Neural progenitor cell (in vitro differentiated cells): ENCODE measurements at regions not wholly inside any gene's neighbourhood (a gene's known extent, or its start where the extent isn't known, plus 50 kb on each side); places are given as distances from the start of the nearest gene placed in this dataset.

Experiments used
- CTCF ChIP-seq: fragments of 200-600 bp; sonication (generic); IDR thresholded peaks from 2 replicates; pipeline ENCODE4 v1.5.1; 2017; ENCODE audit warnings: antibody characterized with exemption, mild to moderate bottlenecking
- EZH2 ChIP-seq: fragments of 200-600 bp; sonication (generic); IDR thresholded peaks from 2 replicates; pipeline ENCODE4 v1.6.1; 2017; ENCODE audit warnings: antibody characterized with exemption, mild to moderate bottlenecking, moderate library complexity
- EZH2phosphoT487 ChIP-seq: fragments of 200-600 bp; sonication (generic); IDR thresholded peaks from 2 replicates; pipeline ENCODE4 v1.6.1; 2017; ENCODE audit warnings: antibody characterized with exemption

GRCh38 chr4:127448986-127449385 lies 183.8 kb upstream of the INTU start:
- TF ChIP-seq EZH2phosphoT487 (no peak), CTCF (no peak), EZH2 (no peak)
